HAP-1 (cell line): ENCODE measurements at regions not wholly inside any gene's neighbourhood (a gene's known extent, or its start where the extent isn't known, plus 50 kb on each side); places are given as distances from the start of the nearest gene placed in this dataset.
"Not testable (repeated sequence)": the region's sequence is repeated elsewhere in the genome, so short reads cannot be mapped to it uniquely, and the experiment has no call there.

Experiments
- DNase-seq, 2 experiments: peaks; one replicate each; pipeline ENCODE4 v3.0.0-alpha.2; 2016 to 2020; ENCODE audit warnings: low spot score in 2 of 2
- H3K27me3 ChIP-seq: fragments of 250-450 bp; sonication (Bioruptor Pico); 2 replicates; pipeline ENCODE4 v1.5.1; 2020; ENCODE audit warnings: low read depth, mild to moderate bottlenecking, moderate library complexity
- H3K36me3 ChIP-seq: fragments of 250-450 bp; sonication (Bioruptor Pico); replicated peaks from 2 replicates; pipeline ENCODE4 v1.5.1; 2020; ENCODE audit warnings: mild to moderate bottlenecking
- H3K4me1 ChIP-seq: fragments of 250-450 bp; sonication (Bioruptor Pico); 2 replicates; pipeline ENCODE4 v1.5.1; 2020; ENCODE audit warnings: mild to moderate bottlenecking
- H3K4me3 ChIP-seq: fragments of 250-450 bp; sonication (Bioruptor Pico); 2 replicates; pipeline ENCODE4 v1.5.1; 2020; ENCODE audit warnings: mild to moderate bottlenecking, moderate library complexity
- H3K9me3 ChIP-seq: fragments of 250-450 bp; sonication (Bioruptor Pico); 2 replicates; pipeline ENCODE4 v1.5.1; 2020; ENCODE audit warnings: mild to moderate bottlenecking, moderate library complexity
- in situ Hi-C: fragments of 300-500 bp; cut with MboI; formaldehyde crosslinking; loops from 3 replicates; pipeline ENCODE4 v1.14.3; 2020; ENCODE audit warnings: low sequenced_read_pairs, inconsistent platforms, mixed read lengths

DNA sequence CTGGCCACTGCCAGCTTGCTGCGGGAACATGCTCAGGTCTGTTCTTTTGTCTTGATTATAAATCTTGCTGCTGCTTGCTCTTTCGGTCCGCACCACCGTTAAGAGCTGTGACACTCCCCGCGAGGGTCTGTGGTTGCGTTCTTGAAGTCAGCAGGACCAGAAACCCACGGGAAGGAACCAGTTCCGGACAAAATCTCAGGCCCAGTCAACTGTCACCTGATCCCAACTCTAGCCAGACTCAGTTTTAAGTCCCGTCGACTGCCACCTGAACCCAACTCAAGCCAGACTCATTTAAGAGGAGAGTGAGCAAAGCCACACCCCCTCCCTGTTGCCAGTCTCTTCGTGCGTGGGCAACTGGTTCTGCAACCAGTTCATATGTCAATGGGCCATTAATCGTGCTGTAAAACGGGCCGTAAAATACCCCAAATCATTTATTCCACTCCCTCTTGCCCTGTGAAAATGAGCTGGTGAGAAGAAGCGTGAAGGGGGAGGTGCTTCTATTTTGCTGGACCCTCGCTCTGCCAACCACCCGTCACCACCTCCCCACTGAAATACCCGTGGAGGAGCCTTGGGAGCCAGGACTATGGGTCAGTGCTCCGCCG is 224.3 kb downstream of the NDUFA10 start:
- no peak for DNase-seq
- in situ Hi-C loops: no loop called here

GRCh38 chr2:239797316-239797715 is 227.8 kb downstream of the NDUFA10 start:
- H3K4me3 ChIP-seq: no peak overlapping the region
- no peaks in the 10 kb centered on the region for H3K27me3 ChIP-seq
- no peak for DNase-seq
- no peaks in the 10 kb centered on the region for H3K36me3 ChIP-seq
- no peaks in the 10 kb centered on the region for H3K4me1 ChIP-seq
- in situ Hi-C loops: no loop called here
- H3K9me3 ChIP-seq: no peaks in the 10 kb centered on the region

More for the DNA sequence above, 224.3 kb downstream of the NDUFA10 start:
- H3K4me1 ChIP-seq: no peaks in the 10 kb centered on the region
- no peaks in the 10 kb centered on the region for H3K9me3 ChIP-seq
- no peaks in the 10 kb centered on the region for H3K27me3 ChIP-seq
- H3K4me3 ChIP-seq: no peak overlapping the region
- no peaks in the 10 kb centered on the region for H3K36me3 ChIP-seq

- H3K4me3 ChIP-seq, H3K27me3 ChIP-seq, H3K4me1 ChIP-seq, in situ Hi-C loops, DNase-seq, H3K36me3 ChIP-seq, H3K9me3 ChIP-seq: not testable (repeated sequence)
Measured at GRCh38 chr2:239795761-239796160, 229.4 kb downstream of the NDUFA10 start.

- Histone ChIP-seq H3K36me3 (no peaks in the 10 kb centered on the region), H3K4me1 (no peaks in the 10 kb centered on the region), H3K4me3 (no peak overlapping the region), H3K27me3 (no peaks in the 10 kb centered on the region), H3K9me3 (no peaks in the 10 kb centered on the region)
- DNase-seq: no peak
- in situ Hi-C loops: no loop called here
Measured at GRCh38 chr2:239793836-239794235, 231.3 kb downstream of the NDUFA10 start.

DNA sequence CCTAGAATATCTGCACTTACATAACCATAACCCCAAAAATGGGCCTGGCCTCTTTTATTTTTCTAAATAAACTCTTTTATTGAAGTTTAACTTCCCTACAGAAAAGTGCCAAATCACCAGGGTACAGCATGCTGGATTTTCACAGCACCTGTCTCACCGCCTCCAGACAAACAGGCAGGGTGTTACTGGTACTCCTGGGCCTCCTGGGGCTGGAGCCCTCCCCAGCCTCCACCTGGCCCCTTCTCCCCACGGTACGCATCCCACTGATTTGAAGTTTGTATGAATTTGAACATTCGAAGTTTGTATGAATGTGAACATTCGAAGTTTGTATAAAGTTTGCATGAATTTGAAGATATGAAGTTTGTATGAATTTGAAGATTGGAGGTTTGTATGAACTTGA is 232.1 kb downstream of the NDUFA10 start:
- no peaks in the 10 kb centered on the region for H3K9me3 ChIP-seq
- in situ Hi-C loops: no loop called here
- DNase-seq: no peak
- H3K4me1 ChIP-seq: no peaks in the 10 kb centered on the region
- no peaks in the 10 kb centered on the region for H3K27me3 ChIP-seq
- H3K4me3 ChIP-seq: no peak overlapping the region
- H3K36me3 ChIP-seq: no peaks in the 10 kb centered on the region

GRCh38 chr2:239792405-239793084 is 232.6 kb downstream of the NDUFA10 start:
- Histone ChIP-seq H3K9me3 (no peaks in the 10 kb centered on the region), H3K36me3 (no peaks in the 10 kb centered on the region), H3K4me3 (no peak overlapping the region), H3K4me1 (no peaks in the 10 kb centered on the region), H3K27me3 (no peaks in the 10 kb centered on the region)
- no peak for DNase-seq
- in situ Hi-C loops: no loop called here

DNA sequence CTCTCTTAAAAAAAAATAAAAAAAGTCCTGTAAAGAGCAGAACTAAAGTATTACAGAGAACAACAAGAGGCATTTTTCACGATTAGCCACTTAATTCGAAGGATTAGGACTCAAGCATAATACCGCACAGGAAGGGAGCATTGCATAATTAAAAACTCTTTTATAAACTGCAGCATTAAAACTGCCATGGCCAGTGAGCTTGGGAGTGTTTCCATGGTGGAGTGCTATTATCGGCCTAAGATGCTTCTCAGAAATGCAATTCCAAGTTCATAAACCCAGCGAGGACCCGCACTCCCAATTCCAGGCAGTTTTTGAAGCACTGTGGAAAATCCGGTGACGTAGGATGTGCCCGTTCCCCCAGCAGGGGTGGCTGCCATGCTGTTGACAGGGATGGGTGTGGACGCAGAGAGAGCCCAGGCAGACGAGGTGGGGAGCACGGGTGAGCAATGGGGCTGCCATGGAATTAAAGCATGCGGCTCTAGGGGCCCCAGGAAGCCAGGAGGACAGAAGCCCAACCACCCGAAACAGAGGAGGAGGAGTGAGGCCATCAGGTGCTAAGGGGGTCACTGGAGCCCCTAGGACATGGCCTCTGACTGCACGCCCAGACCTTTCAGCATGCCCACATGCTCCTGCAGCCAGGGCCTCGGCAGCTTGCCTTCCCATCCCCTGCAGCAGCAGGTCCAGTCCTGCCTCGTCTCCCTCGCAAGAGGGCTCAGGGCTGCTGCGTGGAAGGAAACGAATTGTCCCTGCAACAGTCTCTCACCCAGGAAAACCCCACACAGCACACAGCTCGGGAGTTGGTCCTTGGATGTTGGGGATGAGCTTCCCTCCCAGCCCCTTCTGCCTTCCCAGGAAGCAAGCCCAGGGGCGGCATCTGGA is 233.4 kb downstream of the NDUFA10 start:
- no peaks in the 10 kb centered on the region for H3K27me3 ChIP-seq

GRCh38 chr2:239790721-239791120 is 234.4 kb downstream of the NDUFA10 start:
- no peak overlapping the region for H3K4me3 ChIP-seq
- no peaks in the 10 kb centered on the region for H3K36me3 ChIP-seq
- no peaks in the 10 kb centered on the region for H3K4me1 ChIP-seq
- no peak for DNase-seq
- H3K27me3 ChIP-seq: 0 out of 2 replicates have a peak, but pooled peaks cover 2% of the 10 kb centered on the region
- H3K9me3 ChIP-seq: no peaks in the 10 kb centered on the region
- in situ Hi-C loops: no loop called here

More for the DNA sequence above, 233.4 kb downstream of the NDUFA10 start:
- in situ Hi-C loops: no loop called here
- H3K4me3 ChIP-seq: no peak overlapping the region
- H3K36me3 ChIP-seq: no peaks in the 10 kb centered on the region
- H3K4me1 ChIP-seq: no peaks in the 10 kb centered on the region
- no peaks in the 10 kb centered on the region for H3K9me3 ChIP-seq
- DNase-seq: no peak

GRCh38 chr2:239790313-239790712 is 234.8 kb downstream of the NDUFA10 start:
- no peaks in the 10 kb centered on the region for H3K4me1 ChIP-seq
- no peak overlapping the region for H3K4me3 ChIP-seq
- H3K27me3 ChIP-seq: 0 out of 2 replicates have a peak, but pooled peaks cover 2% of the 10 kb centered on the region
- in situ Hi-C loops: no loop called here
- no peaks in the 10 kb centered on the region for H3K9me3 ChIP-seq
- no peak for DNase-seq
- H3K36me3 ChIP-seq: no peaks in the 10 kb centered on the region

- Histone ChIP-seq H3K4me3 (no peak overlapping the region), H3K27me3 (0 out of 2 replicates have a peak, but pooled peaks cover 2% of the 10 kb centered on the region), H3K36me3 (no peaks in the 10 kb centered on the region), H3K9me3 (no peaks in the 10 kb centered on the region), H3K4me1 (no peaks in the 10 kb centered on the region)
- in situ Hi-C loops: no loop called here
- no peak for DNase-seq
Measured at GRCh38 chr2:239789711-239790110, 235.4 kb downstream of the NDUFA10 start.

DNA sequence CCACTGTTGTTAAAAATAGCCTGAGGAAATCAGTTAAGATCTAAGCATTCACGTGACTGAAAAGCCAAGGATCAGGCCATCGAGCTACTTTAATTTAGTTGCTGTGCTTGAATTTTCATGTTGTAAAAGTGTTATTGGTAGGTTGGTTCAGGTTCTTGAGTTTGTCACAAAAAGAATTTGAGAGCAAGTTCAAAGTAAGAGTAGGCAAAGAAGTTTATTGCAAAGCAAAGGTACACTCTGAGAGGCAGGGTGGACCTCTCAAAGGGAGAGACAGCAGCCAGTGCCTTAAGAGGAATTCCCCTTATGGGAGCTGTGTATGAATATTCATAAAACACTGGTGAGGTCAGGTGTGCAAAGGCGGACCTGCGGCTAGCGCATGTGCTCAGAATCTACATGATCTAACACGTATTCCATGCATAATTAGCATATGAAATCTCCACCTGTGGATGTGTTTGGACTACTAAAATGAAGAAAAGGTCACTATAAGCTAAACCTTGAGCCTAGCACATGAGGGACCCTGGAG is 236.5 kb downstream of the NDUFA10 start:
- DNase-seq: no peak
- no peaks in the 10 kb centered on the region for H3K36me3 ChIP-seq
- no peaks in the 10 kb centered on the region for H3K9me3 ChIP-seq
- no peaks in the 10 kb centered on the region for H3K4me1 ChIP-seq
- 0 out of 2 replicates have a peak, but pooled peaks cover 2% of the 10 kb centered on the region for H3K27me3 ChIP-seq
- in situ Hi-C loops: no loop called here
- H3K4me3 ChIP-seq: no peak overlapping the region

GRCh38 chr2:239787538-239788050 is 237.5 kb downstream of the NDUFA10 start:
- H3K36me3 ChIP-seq: no peaks in the 10 kb centered on the region
- no peak for DNase-seq
- no peaks in the 10 kb centered on the region for H3K9me3 ChIP-seq
- H3K4me1 ChIP-seq: no peaks in the 10 kb centered on the region
- 0 out of 2 replicates have a peak, but pooled peaks cover 2% of the 10 kb centered on the region for H3K27me3 ChIP-seq
- no peak overlapping the region for H3K4me3 ChIP-seq
- in situ Hi-C loops: no loop called here

DNA sequence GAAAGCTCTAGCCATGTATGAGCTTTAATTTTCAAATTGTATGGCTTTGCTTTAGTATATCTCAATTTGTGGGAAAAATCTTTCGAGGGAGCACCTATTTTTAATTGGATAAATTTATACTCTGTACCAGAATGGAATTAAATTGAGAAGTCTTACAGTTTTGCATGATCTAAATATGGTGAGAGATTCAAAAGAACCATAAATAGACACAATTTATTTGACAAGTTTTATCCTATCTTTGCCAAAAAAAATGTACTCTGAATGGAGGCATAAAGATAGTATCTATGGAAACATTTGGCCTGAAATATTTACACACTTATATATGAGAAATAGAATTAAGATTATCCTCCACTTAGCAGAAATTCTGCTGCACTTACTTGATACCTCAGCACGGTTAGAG is 238.4 kb downstream of the NDUFA10 start:
- no peaks in the 10 kb centered on the region for H3K4me1 ChIP-seq
- H3K27me3 ChIP-seq: 0 out of 2 replicates have a peak, but pooled peaks cover 2% of the 10 kb centered on the region
- no peak for DNase-seq
- H3K4me3 ChIP-seq: no peak overlapping the region
- in situ Hi-C loops: no loop called here
- H3K36me3 ChIP-seq: no peaks in the 10 kb centered on the region
- H3K9me3 ChIP-seq: no peaks in the 10 kb centered on the region
